GM21367 (cell line): ENCODE measurements at regions not wholly inside any gene's neighbourhood (a gene's known extent, or its start where the extent isn't known, plus 50 kb on each side); places are given as distances from the start of the nearest gene placed in this dataset.

Experiments
- ATAC-seq: cut with Tn5 transposase; IDR thresholded peaks from one replicate; pipeline ENCODE4 v1.9.1; 2021; ENCODE audit not compliant: unreplicated experiment

DNA sequence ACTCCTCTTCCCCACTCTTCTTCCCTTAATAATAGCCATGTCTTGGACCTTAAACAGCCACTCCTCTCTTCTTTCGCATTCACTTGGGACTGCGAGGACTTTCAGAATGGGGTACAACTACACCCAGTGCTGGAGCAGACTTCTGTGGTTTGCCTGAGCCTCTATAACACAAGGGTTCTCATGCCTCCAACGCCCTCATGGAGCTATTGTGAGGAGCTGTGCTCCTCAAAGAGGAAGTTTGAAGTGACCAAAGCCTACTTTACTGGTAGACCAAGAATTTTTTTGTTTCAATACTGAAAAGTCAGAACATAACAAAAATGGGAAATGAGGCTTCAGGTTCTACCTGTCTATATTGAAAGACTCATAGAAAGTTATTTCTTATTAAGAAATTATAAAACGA is 316.4 kb downstream of the PIK3R1 start:
- ATAC-seq: no peak

- ATAC-seq: no peak
These were observed 317.5 kb downstream of the PIK3R1 start for GRCh38 chr5:68533051-68533450.

DNA sequence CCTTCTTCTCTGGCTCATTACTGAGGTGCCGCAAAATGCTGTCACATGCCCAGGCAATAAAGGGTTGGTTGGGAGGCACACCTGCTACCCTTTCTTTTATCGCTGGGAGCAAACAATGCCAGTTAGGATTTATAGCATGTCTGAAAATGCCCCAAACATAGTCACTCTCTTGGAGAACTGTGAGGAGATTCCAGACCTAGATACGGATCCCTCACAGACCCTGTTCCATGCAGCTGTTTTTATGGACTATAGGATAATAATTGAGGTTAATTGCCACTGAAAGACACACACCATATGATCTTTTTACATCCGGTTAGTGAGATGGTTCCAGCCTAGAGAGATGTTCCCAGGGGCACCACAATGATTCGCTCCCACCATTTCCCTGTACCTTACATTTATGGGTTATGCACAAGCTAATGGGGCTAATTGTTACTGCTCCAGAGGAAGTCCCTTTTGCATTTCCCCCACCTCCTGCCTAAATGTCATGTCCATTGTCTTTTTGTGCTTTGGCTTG is 318.1 kb downstream of the PIK3R1 start:
- no peak for ATAC-seq

DNA sequence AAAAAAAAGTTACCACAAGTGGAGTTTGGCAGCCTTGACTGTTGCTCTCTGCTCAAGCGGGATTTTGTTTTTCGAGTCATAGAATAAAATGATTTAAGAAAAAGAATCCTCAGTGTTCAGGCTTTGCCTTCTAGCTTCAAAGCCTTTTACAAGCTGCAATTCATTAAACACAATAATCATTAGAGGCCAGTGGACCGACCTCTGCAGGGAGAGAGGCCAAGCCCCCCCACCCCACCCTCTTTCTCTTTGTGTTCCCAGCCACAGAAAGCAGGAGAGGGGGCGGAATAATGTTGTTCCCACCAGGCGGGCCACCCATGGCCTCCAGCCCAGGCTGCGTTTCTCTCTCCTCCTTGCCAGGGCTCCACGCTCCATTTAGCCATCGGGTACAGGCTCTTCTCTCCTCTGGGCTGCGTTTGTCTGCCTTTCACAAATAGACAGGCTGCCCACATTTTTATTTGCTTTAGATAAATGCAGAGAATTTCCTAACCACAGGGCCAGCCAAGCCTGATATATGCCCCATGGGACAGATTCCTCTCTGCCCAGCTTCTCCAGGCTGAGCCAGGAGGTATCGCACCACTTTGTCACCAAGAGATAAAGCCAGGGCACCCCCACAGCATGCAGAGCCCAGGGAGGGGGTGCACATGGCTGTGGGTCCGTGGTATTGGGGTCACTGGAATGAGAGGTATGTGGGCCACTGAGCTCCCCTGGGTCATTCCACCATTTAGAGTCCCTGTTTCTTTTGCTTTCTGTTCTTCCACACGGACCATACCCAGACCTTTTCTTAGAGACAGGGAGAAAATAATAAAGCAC is 318.8 kb downstream of the PIK3R1 start:
- ATAC-seq: no peak

- no peak for ATAC-seq
These were observed 319.5 kb downstream of the PIK3R1 start for GRCh38 chr5:68534956-68535520.

GRCh38 chr5:68538814-68539420 is 323.4 kb downstream of the PIK3R1 start:
- ATAC-seq: no peak

DNA sequence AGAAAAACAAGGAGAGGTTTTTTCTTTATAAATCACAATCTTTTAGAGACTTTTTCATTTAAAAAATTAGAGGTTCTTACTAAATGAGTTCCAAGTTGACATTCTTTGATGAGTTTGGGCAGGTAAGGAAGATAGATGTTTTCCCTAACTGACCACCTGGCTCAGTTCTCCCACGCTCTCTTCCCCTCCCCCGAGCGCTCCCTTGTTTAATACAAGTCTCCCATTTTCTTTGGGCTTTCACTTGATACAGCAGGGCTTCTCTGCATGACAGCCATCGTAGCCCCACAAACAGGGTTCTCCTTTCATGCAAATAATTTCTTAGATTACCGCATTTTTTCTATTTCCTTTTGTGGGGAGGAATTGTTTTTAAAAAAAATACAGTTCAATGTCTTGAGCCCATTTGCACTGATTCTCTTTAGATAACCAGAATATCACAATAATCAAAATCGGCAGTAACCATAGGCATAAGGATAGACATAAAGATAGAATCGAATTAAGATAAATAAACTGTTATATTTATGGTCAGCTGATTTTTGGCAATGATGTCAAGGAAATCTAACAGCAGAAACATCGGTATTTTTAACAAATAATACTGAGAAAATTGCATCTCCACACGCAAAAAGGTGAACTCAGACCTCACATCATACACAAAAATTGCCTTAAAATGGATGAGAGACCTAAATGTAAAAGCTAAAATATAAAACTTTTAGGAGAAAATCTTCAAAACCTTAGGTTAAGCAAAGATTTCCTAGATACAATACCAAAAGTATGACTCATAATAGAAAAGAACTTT is 325.4 kb downstream of the PIK3R1 start:
- no peak for ATAC-seq

GRCh38 chr5:68542207-68542606 is 326.7 kb downstream of the PIK3R1 start:
- no peak for ATAC-seq

DNA sequence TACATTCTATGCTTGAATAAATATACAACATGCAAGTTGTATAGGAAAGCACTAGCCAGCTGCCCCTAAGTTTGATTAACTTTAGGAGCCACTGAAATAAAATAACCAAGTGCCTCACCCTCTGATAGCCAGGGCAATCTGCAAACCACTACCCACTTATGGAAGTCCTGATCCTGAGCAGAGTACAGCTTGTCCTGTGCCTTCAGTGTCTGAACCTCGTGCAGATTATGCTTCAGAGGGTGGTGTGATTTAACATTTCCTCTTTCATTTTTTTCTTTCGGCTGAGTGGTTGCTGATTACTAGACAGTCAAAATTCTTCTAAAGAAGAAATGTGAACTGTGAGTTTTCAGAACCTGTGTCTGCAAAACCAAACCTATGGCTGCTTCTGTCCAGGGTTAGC is 327.7 kb downstream of the PIK3R1 start:
- ATAC-seq: no peak

DNA sequence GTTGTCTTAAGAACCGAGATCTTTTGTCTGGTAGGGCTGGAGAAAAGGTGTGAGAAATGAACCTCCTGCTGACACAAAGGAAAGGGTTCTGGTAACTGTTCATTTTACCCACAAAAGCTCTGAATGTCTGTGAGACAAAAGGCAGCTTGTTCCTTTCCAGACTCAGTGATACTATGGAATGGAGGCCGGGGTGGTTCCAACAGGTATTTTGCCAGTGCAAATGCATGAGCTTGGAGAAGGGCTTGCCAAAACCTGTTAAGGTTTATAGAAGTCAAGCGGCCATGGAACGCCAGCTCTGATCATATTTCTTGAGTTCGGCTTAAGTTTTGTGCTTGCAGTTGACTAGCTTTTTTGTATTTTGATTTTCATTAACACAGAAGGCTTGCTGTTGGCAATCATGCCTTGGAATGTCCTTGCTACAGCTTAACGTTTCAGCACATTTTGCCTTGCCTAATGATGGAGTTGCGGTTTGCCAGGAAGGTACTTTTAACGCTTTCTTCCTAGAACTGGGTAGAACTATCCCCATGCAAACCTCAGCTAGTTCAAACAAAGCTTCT is 328.6 kb downstream of the PIK3R1 start:
- ATAC-seq: no peak

DNA sequence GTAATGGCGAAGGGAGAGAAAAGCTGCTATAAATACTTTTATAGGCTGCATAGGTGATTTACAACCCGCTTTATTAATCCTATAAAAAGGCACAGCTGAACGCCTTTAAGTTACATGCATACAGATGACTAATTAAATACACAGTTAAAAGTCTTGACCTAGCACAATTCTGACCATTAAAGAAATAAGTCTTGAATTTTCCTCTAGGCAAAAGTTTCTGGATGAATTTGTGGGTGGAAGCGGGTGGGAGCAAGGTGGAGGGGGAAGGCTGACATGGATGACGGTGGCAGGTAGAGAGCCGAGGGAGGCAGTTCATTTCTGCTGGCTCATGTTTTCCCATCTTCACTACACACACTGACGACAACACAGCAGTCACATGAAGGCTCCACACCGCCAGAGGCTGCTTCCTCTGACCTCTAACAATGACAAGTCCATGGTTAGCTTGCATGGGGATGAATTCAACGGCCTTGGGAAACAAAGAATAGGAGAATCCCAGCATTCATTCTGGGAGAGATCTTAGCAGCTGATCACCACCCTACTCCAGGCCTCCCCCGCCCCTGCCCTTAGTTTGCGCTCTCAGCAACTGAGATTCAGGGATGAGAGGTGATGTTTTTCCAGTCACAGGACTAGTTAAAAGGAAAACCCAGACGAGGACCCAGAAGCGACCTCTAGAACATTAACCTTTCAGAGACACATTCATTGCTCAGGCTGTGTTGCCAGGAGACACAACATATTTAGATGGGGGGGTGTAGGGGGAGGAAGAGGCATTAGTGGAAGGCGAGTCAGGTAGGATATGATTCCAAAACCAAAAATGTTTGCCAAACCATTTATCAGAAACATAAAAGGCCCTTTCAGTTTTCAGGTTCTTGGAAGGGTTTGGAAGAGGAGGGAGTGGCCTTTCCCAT is 329.3 kb downstream of the PIK3R1 start:
- ATAC-seq: no peak

DNA sequence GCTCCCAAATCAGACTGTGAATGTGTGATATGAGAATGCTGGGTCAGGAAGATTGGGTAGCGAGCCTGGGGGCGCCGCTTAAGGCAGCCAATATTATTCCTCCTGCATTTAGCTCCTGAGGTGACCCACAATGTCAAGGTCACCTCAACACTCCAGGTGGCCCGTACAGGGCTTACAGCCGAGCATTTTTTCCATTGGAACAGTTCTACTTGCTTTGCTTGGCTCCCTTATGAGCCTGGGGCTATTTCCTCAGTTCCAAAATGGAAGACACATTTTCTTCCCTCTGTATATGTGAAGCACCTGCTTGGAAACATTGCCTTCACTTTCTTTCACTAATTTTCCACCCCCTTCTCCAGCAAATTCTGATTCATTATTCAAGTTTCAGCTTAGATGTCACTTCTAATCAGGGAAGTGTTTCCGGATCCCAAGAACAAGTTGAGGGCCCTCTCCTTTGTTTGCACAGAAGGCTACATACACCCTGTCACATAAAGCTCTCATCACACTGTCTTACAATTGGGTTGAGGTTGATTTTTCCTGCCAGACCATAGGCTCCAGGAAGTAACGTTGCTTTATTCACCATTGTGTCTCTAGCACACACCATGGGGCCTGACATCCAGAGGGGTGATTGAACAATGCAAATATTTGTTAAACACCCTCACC is 330.2 kb downstream of the PIK3R1 start:
- no peak for ATAC-seq

GRCh38 chr5:68547056-68547455 is 331.5 kb downstream of the PIK3R1 start:
- no peak for ATAC-seq

DNA sequence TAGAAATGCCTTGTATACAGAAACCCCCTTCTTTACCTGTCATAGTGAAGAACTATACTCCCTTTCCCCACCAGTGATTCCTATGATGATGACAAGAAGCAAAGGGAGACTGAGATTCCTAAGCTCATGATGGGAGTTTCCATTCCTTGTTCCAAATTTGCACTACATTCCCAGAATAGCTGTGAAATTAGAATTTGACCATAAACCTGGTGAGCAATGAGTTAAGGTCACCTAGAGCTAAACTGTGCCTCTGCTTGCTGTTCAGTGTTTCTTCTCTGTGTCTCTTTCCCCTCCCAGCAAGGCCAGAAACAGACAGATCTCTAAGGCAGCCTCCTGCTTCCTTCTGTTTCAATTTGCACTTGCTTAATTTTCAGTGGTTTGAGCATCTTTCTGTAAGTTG is 332.1 kb downstream of the PIK3R1 start:
- ATAC-seq: no peak

- ATAC-seq: no peak
These were observed 333.6 kb downstream of the PIK3R1 start for GRCh38 chr5:68548959-68549676.

DNA sequence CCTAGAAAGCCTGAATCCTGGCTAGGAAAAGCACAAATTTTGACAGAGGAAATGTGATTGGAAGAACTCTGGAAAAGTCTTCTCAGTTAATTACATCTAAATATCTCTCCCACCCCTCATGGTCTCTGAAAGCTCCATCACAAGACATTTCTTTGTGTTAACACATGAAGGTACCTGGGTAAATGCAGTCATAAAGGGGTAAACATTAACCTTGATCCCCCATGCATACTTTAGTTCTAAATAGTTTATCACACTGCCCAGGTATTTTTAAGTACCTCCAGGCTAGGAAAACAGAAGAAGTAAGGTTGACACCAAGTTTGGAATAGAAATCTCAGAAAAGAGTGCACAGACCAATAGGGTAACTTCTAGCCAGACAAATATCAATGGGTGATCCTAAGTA is 334.5 kb downstream of the PIK3R1 start:
- ATAC-seq: no peak

DNA sequence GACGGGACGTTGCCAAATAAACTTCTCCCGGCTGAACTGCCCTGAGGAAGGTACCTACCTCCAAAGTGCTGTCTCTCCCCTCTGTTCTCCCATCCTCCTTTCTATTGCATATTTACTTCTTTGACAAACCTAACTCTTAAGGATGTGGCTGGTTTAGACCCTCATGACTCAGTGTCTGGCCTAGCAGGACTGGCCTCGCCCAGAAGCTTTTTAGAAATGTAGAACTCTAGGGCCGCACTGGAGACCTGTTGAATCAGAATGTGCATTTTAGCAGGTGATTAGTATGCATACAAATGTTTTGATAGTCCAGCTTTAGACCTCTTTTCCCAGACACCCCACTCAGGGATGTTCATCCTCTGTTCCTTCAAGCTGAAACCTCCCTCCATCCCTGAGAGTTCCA is 335.9 kb downstream of the PIK3R1 start:
- no peak for ATAC-seq

DNA sequence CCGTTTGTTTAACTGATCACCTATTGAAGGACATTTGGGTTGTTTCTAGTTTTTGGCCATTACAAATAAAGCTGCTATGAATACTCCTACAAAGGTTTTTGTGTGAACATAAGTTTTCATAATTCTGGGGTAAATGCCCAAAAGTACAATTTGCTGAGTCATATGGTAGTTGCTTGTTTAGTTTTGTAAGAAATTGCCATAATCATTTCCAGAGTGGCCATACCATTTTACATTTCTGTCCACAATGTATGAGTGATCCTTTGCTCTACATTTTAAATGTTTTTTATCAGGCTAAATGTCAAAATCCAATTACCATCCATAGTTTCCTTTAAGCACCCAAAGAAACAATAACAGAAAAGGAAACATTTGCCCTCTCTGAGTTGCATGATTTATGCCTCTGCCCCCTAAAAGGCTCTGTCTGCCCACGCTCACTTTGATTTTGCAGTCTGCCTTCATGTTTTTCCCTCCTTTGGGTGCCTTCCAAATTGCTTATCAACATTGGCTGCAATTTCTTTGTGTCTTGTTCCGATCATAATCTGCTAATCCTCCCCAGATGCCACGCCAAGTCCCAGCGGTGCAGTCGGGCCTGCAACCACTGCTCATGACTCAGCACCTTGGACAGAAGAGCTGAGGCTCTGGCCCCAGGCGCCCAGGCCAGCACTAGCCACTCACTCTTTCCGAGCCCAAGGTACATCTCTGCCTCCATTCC is 339.2 kb downstream of the PIK3R1 start:
- no peak for ATAC-seq
